MCF 10A (cell line): ENCODE measurements at regions not wholly inside any gene's neighbourhood (a gene's known extent, or its start where the extent isn't known, plus 50 kb on each side); places are given as distances from the start of the nearest gene placed in this dataset.

Experiments used
- BruUV-seq: library from RNA; stranded (reverse); fragments of 400-500 nt; replicated peaks from 2 replicates; lab custom pipeline; 2021; lab: Mats Ljungman, UMichigan
- CTCF ChIA-PET: fragments of 300-600 bp; sonication (Branson Sonifier 250); formaldehyde crosslinking; extraction: SDS; loops from one replicate; lab custom pipeline; 2021; ENCODE audit warnings: antibody characterized with exemption, inconsistent platforms; lab: Yijun Ruan, JAX
- POLR2A ChIA-PET: fragments of 300-600, 350-650 bp; sonication (Branson Sonifier 250); formaldehyde crosslinking; extraction: SDS; loops from one replicate; lab custom pipeline; 2020; ENCODE audit warnings: antibody characterized with exemption, inconsistent platforms; lab: Yijun Ruan, JAX
- DNase-seq: peaks from one replicate; pipeline ENCODE4 v3.0.0-alpha.2; 2018; ENCODE audit not compliant: unreplicated experiment
- H3K27ac Mint-ChIP-seq: one replicate; pipeline ENCODE4 v1.8.0; 2022; ENCODE audit warnings: mild to moderate bottlenecking, low read depth, mixed read lengths; ENCODE audit not compliant: unreplicated experiment
- H3K27me3 Mint-ChIP-seq: one replicate; pipeline ENCODE4 v1.8.0; 2022; ENCODE audit warnings: mixed read lengths; ENCODE audit not compliant: insufficient read depth, unreplicated experiment
- H3K36me3 Mint-ChIP-seq: one replicate; pipeline ENCODE4 v1.8.0; 2022; ENCODE audit warnings: mild to moderate bottlenecking, moderate library complexity, mixed read lengths; ENCODE audit not compliant: insufficient read depth, unreplicated experiment
- H3K4me1 Mint-ChIP-seq: one replicate; pipeline ENCODE4 v1.8.0; 2022; ENCODE audit warnings: mixed read lengths; ENCODE audit not compliant: insufficient read depth, unreplicated experiment
- H3K4me3 Mint-ChIP-seq: one replicate; pipeline ENCODE4 v1.8.0; 2022; ENCODE audit warnings: mild to moderate bottlenecking, moderate library complexity, mixed read lengths; ENCODE audit not compliant: unreplicated experiment
- H3K9me3 Mint-ChIP-seq: one replicate; pipeline ENCODE4 v1.8.0; 2022; ENCODE audit warnings: mixed read lengths; ENCODE audit not compliant: unreplicated experiment
- intact Hi-C: fragments of 100-400 bp; cut with micrococcal nuclease; formaldehyde crosslinking; loops from 2 replicates; pipeline ENCODE4 v1.14.1; 2022
- TF ChIP-seq, protein P1 (sequence below): fragments of 200-600 bp; IDR thresholded peaks from one replicate; pipeline ENCODE4 v1.8.0; 2022; ENCODE audit warnings: antibody characterized with exemption, mild to moderate bottlenecking; ENCODE audit not compliant: unreplicated experiment

DNA sequence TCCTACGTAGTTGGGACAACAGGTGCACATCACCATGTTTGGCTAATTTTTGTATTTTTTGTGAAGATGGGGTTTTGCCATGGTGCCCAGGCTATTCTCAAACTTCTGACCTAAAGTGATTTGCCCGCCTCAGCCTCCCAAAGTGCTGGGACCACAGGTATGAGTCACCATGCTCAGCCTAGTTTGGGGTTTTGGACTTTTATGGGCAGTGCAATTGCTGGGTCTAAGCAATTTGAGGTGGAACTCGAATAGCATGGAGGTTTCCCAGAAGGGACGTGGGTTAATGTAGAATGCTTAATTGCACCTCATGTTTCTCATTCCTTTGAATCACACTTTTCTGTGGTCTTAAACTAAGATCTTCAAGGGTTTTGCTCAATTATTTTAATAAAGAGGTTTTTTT lies 102.3 kb upstream of the EPHA4 start:
- CTCF ChIA-PET = no interaction called here
- Mint-ChIP-seq H3K4me1 (peaks cover 5% of the 10 kb centered on the region), H3K4me3 (no peak overlapping the region), H3K36me3 (no peaks in the 10 kb centered on the region), H3K27ac (no peak overlapping the region), H3K27me3 (no peaks in the 10 kb centered on the region), H3K9me3 (peaks cover 15% of the 10 kb centered on the region)
- BruUV-seq = no TSS peak
- POLR2A ChIA-PET = interaction anchor here (0.6 kb wide), 1 partner anchor 629 kb away, joined by 3 read pairs; no protein-coding TSS in a partner anchor
- intact Hi-C loops = no loop called here
- TF ChIP-seq, protein P1, sequence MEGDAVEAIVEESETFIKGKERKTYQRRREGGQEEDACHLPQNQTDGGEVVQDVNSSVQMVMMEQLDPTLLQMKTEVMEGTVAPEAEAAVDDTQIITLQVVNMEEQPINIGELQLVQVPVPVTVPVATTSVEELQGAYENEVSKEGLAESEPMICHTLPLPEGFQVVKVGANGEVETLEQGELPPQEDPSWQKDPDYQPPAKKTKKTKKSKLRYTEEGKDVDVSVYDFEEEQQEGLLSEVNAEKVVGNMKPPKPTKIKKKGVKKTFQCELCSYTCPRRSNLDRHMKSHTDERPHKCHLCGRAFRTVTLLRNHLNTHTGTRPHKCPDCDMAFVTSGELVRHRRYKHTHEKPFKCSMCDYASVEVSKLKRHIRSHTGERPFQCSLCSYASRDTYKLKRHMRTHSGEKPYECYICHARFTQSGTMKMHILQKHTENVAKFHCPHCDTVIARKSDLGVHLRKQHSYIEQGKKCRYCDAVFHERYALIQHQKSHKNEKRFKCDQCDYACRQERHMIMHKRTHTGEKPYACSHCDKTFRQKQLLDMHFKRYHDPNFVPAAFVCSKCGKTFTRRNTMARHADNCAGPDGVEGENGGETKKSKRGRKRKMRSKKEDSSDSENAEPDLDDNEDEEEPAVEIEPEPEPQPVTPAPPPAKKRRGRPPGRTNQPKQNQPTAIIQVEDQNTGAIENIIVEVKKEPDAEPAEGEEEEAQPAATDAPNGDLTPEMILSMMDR = no peak
- DNase-seq = no peak

DNA sequence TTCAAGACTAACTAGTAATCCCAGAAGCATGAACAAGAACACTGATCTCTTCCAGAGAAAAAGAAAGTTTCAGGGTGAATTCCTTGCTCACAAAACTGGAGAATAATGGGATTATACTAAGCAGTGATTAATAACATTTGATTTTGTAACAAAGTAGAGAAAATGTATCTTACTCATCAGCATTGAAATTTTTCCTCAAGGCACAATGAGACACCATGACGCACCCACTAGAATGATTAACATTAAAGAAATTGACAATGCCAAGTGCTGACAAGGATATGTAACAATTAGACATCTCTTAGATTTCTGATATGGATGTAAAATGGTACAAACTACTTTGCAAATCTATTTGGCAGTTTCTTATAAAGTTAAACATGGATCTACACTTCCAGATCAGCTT lies 101.1 kb upstream of the EPHA4 start:
- CTCF ChIA-PET = no interaction called here
- no peaks in the 10 kb centered on the region for H3K27me3 Mint-ChIP-seq

DNA sequence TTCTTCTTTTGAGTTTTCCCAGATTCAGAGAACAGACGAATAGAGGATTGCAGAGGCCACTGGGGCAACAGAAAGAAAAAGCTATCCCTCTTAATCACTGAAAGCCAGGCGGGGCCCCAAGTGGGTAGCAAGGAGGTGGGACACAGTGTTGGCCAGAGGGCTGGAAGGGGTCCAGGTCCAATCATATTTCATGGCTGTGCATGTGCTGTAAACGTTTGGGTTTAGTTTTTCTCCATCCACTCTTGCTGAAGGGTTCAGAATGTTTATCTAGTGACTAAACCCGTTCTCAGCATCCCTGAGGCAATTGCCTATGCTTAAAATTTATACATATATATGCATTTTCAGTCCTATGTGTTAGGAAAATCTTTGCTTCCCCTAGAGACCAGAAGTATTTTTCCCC lies 99.4 kb upstream of the EPHA4 start:
- Mint-ChIP-seq H3K4me3 (no peak overlapping the region), H3K9me3 (peaks cover 15% of the 10 kb centered on the region), H3K27ac (no peak overlapping the region), H3K36me3 (no peaks in the 10 kb centered on the region), H3K4me1 (peaks cover 2% of the 10 kb centered on the region), H3K27me3 (no peaks in the 10 kb centered on the region)
- no TSS peak for BruUV-seq
- DNase-seq = peak; percentile 72
- intact Hi-C loops = no loop called here
- CTCF ChIA-PET = interaction anchor here (1.3 kb wide), 1 partner anchor 9 kb away, joined by 3 read pairs; no protein-coding TSS in a partner anchor
- POLR2A ChIA-PET = no interaction called here
- TF ChIP-seq, protein P1 = no peak

More for the DNA sequence above, 101.1 kb upstream of the EPHA4 start:
- peak; percentile 52 for DNase-seq
- Mint-ChIP-seq H3K4me3 (no peak overlapping the region), H3K36me3 (no peaks in the 10 kb centered on the region), H3K27ac (no peak overlapping the region), H3K4me1 (peaks cover 5% of the 10 kb centered on the region), H3K9me3 (peaks cover 15% of the 10 kb centered on the region)
- TF ChIP-seq, protein P1 = no peak
- POLR2A ChIA-PET = no interaction called here
- no TSS peak for BruUV-seq
- intact Hi-C loops = no loop called here

DNA sequence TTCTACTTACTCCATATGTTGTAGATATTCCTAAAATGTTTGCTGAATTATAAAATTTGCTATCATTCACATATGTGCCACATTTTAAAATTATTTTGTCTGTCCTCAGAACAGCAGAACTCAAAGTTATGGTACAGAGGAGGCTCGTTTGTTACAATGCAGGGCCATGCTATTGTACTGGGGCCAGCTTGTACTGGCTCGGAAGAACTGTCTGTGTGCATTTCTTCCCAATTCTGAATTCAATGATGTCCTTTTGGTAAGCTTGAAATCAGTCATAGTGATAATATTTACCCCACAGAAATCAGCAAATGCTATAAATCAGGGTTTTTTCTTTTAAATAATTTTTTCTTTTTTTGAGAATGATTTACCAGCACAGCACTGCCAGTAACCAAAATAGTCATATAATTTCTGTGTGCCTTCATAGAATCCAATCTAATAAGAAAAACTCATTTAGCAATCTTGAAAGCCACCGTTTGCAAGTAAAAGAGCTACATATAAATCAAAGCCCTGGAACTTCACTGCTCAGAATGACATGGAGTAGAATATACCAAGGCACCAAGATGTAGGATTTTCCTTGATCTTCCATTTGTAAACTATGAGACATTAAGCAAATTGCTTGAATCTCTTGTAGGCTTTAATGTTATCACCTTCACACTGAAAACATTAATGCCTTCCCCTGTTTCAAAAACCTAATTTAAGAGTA lies 90.7 kb upstream of the EPHA4 start:
- no TSS peak for BruUV-seq
- Mint-ChIP-seq H3K36me3 (no peaks in the 10 kb centered on the region), H3K4me1 (no peaks in the 10 kb centered on the region), H3K27me3 (no peaks in the 10 kb centered on the region), H3K9me3 (no peaks in the 10 kb centered on the region), H3K4me3 (no peak overlapping the region), H3K27ac (no peak overlapping the region)
- TF ChIP-seq, protein P1 = no peak
- ChIA-PET CTCF (no interaction called here), POLR2A (no interaction called here)
- intact Hi-C loops = no loop called here
- DNase-seq = no peak
